DMS53 treated with DMSO at 0.1 percent for 48 hours (cell line): ENCODE measurements at regions not wholly inside any gene's neighbourhood (a gene's known extent, or its start where the extent isn't known, plus 50 kb on each side); places are given as distances from the start of the nearest gene placed in this dataset.
A peak's percentile ranks its signal among the peaks of the same experiment; 100 is the strongest.

ENCODE experiments used
- DNase-seq: peaks from one replicate; lab custom pipeline; 2025; ENCODE audit not compliant: unreplicated experiment; lab: John Stamatoyannopoulos, UW

DNA sequence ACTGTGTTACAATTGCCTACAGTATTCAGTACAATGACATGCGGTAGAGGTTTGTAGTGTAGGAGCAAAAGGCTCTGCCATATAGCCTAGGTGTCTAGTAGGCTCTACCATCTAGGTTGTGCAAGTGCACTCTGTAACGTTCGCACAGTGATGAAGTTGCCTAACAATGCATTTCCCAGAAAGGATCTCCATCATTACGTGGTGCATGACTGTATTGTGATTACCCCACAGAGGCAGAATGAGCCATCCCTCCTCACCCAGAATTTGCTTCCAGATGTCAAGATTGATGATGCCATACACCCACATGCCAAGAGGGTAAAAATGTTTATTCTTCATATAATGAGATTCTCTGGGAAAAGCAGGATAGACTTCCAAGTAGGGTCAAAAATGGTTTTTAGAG, 199.3 kb upstream of the CTTNBP2NL start:
- DNase-seq, result no peak

DNA sequence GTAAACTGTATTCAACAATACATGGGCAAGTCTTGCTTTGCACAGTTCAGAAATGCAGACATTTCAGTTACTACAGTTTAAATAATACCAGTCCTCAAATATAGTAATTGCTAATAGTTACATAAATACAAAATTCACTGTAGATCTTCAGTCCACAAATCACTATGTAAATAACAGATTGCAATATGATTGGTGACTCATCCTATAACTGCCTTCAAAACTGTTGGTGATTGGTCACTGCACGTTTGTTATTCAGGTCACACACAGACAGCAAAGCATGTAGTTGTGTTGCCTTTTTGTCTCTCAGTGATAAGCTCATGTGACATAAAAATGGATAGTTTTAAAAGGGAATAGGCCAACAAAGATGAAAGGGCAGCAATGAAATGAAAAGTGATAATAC, 186.5 kb upstream of the CTTNBP2NL start:
- DNase-seq, result no peak

DNA sequence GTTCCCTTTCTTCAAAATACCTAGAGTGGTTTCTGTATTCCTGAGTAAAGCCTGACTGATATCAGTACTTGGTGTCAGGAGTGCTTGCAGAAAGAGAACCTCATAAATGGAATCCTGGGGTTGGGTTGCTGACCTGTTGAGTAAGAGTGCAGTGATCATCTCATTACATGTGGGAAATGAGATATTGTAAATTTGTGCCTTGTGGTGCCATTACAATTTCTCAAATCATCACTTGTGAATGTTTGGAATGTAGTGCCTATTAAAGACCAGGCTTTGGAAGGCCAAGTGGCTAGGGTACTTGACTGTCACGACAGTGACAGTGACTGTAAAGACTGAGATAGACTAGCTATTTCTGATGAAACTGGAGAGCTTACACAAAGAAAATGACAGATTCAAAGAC, 176.7 kb upstream of the CTTNBP2NL start:
- DNase-seq, result no peak

DNA sequence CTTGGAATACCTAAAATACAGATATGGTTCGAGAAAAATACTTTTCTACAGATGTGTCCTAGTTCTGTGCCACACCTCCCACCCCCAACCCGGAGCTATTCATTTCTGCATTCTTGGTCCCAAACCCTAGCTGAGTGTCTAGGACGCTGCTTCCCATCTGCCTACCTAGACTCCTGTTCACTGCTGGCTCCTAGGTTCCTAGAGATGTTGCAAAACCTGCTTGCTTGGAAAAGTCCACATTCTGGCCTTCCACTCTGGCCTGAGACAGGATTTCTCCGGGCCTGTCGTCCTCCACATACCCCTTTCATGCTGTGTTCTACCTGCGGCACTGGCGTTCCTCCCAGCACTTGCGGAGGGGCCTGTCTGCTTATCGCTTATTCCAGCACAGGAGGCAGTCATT, 165.8 kb upstream of the CTTNBP2NL start:
- no peak for DNase-seq

DNA sequence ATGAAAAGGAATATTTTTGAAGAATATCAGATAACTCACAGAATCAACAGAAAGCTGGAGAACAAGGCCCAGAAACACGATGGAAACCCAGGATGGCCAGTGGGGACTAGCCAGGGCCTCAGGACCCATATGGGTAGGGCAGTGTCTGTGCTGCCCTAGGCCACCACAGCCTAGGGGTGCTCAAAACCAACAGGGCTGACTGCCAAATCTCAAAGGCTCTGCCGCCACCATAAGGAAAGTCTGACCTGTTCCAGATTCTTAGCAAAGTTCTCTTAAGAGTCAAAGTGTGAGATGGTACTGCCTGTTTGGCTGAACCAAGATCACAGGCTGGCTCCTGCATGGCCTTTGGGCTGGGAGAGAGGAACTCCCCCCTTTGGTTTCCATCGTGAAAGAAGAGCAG, 164.7 kb upstream of the CTTNBP2NL start:
- DNase-seq, result no peak

DNA sequence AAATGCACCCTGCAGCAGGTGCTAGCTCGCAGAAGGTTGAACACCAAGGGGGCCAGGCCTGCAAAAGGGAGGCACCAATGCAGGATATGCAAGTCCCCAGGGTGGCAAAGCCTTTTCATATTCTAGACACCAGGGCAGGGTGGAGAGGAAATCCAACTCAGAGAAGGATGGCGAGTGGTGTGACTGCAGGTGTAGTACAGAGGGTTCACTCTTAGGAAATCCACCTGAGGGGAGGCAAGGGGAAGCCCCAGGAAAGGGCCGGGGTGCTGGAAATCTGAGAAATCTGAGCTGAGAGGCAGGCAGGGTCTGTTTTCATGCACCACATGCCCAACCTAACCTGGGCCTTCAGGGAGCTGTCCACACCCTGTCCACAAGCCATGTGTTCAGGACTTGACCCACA, 163.2 kb upstream of the CTTNBP2NL start:
- DNase-seq, result no peak

DNA sequence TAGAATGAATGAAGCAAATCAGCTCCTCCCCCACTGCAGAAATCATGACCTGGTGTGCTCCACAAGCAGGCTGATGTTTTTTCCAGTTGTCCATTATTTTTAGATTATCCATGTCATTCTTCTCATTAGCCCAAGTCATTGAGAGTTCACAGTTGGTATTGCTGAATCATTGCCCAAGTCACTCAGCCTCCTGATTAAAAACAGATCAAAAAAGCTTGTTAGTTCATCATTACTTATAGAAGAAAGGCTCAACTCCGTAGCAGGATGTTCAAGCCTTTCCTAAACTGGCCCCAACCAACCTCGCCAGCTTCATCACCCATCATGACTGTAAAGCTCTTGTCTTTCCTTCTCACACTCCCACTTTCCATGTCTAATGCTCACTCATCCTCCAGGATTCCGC, 161.3 kb upstream of the CTTNBP2NL start:
- no peak for DNase-seq

DNA sequence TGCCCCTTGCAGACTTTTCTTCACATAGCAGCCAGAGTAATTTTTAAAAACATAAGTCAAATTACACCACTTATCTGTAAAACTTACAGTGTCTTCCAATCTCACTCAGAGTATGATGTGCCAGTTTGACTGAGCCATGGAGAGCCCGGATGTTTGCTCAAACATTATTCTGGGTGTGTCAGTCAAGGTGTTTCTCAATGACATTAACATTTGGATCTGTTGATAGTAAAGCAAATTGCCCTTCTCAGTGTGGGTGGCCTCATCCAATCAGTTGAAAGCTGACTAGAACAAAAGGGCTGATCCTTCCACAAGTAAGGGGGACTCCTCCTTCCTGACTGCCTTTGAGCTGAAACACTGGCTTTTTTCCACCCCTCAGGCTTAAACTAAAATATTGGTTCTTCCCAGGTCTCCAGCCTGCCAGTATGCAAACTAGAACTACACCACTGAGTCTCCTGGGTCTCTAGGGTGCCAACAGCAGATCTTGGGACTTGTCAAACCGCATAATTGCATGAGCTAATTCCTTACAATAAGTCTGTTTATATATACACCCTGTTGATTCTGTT, 157.9 kb upstream of the CTTNBP2NL start:
- DNase-seq, result no peak

DNA sequence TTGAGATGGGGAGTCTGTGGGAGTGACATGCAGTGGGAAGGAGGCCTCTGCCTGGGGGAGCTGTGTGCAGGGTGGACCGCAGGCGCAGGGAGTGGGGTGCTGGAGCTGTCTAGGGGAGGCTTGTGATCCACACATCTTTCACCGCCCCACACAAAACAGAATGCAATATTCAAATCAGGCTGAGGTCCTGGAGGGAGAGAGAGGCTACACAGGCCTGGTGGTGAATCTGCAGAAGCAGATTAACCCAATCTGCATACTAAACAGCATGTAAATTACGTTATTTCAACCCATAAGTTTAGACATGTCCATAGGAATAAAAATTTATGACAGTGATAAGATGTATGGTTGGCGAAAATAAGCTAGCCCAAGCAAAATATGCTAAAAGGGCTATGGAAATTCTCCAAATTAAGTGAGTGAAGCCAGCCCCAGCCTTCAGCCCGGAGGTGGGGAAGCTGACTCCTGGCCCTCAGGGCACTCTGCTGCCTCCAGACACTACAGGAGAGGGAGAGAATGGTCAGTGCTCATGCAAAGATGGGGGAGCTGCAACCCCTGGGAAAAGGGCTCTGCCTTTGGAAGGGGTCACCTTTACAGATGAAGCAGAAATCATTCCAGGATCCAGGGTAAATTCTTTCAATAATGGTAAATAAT, 156.2 kb upstream of the CTTNBP2NL start:
- no peak for DNase-seq

DNA sequence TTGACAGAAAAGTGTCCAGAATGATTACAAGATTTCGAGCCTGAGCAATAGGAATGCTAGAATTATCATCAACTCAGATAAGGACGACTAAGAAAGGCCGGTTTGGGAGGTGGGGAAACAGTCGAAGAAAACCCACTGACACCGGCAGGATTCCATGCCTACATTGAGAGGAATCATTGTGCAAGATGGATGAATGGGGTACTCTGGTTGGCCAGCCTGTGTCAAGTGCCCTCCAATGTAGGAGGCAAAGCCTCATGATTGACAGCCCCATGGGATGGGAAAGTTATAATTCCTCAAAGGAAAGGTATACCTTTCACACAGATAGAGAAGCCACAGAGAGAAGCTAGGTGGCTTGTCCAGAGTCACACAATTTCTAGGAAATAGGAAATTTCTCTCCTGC, 153.5 kb upstream of the CTTNBP2NL start:
- DNase-seq, result no peak

DNA sequence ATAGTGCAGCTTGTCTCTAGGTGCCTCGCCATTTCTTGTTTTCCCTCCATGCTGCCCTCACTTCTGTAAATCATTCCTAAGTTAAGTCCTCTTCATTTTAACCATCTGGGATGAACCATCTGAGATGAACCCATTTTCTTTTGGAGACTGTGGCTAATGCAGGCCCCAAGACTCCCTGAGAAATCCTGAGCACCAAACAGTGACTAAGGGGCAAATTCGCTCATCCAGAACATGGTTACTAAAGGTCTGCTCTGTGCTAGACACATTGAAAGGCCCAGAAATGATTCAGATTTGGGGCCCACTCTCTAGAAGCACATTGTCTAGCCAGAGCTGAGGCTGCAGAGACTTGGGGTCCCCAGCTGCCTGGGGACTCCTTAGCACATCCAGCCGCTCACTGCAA, 151.9 kb upstream of the CTTNBP2NL start:
- DNase-seq, result no peak

DNA sequence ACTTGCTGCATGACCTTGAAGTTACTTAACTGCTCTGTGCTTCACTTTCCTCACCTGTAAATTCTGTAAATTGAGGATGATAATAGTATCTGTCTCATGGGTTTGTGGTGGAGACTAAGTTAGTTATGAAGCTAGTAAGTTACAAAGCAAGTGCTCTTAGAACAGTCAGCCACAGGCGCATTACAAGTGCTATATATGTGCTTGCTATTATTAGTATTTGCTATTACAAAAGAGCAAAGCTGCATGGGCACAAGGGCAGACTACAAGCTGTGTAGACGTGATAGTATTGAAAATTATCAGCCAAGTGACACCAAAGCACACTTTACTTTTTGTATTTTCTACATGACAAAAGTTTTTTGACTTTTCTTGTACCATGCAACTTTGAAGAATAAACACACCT, 150.9 kb upstream of the CTTNBP2NL start:
- DNase-seq, result no peak

DNA sequence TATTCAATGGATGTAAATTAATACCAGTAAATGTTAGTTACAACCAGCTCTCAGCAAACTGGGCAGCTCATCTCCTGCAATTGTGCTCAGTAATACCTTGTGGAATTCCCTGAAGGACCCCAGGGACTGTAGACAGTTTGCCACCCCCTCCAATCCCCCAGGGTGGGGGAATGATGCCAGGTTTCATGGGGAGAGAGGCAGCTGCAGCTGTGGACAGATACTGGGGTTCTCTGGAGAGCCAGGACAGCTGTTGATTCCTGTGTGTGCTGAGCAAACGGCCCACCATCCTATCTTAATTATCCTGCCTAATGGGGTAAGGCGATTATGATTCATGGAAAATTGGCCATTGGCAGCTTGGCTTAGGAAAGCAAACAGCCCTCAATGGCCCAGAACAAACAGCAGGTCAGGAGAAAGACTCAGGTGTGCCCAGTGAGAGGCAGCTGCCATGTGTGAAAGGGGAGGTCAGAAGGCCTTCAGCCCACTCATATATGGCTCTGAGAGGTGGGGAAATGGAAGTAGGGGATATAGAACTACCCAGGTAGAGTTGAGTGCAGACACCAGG, 148.9 kb upstream of the CTTNBP2NL start:
- peak; percentile 26 for DNase-seq

DNA sequence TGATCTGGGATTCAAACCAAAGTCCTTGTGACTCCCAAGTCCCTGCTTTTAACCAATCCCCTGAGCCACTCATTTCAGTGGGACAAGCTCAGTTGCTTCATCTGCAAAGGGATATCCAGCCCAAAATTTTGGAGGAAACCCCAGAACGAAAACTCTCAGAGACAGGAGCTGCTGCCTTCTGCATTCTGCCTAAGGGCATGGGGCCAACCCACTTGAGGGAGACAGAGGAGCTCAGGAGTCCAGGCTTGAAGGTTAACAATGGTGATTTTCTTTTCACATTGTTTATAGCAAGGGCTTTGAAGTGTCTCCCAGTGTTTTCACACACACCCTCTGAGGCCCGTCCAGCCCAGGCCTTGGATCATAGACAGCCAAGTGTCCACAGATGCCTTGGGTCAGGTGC, 148.1 kb upstream of the CTTNBP2NL start:
- no peak for DNase-seq

DNA sequence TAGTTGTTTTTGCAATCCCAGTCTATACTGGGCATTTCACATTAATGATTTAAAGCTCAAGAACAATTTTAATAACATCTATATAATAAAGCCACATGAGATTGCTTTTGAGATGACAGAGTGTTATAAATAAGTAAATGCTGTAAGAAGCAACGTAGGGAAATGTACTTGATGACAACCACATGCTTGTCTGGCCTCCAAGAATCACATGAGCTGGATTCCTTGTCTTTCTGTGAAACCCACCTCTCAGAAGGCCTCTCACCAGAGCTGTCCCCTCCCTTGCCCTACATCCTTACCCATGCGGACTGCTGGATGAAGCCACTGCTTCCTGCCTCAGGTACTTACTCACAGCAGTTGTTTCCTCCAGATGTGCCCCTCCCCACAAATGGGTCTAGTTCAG, 145.1 kb upstream of the CTTNBP2NL start:
- no peak for DNase-seq

DNA sequence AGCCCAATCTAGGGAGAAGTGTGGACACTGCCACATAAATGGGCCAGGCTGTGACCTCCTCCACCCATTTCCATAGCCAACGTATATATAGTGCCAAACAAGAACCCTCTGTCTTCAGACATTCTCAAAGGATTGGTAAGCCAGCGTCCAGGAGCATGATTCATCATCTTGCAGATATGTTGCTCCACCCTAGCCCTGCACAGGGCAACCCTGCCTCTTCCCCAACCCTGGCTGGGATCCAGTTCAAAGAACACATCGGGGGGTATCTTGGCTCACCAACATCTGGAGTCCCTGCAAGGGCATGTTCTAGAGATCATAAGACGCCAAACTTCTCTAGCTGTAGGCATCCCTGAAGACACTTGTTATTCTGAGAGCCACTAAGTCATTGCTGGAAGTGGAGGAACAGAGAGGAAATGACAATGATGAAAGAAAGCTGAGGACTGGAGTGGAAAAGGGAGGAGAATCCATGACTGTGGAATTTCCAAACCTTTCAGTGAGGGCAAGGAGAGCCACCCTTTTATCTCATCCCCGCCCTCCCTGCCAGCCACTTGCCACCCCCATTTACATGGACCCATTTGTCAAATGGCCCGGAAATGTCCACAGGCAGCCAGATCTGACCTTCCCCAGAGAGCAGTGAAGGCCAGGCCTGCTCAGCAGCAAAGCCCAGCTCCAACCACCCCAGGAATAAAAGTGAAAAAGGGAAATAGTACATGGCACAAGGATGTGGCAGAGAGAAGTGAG, 144.1 kb upstream of the CTTNBP2NL start:
- DNase-seq, result no peak

DNA sequence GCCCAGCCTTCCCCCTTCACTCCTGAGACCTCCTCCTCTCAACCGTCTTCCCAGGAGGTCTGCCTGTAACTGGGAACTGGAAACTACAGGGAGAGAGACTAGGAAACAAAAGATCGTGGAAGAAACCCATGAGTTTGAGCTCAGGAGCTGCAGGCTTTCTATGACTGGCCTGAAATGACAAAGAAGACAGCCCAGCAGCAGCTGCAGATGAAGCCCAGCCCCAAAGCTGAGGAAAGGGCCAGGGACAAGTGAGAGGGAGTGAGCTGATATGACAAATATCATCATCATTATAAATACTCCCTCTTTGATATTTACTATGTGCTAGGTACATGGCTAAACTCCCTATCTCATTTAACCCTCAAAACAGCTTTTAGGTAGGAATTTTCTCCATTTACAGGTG, 142.6 kb upstream of the CTTNBP2NL start:
- DNase-seq, result no peak

DNA sequence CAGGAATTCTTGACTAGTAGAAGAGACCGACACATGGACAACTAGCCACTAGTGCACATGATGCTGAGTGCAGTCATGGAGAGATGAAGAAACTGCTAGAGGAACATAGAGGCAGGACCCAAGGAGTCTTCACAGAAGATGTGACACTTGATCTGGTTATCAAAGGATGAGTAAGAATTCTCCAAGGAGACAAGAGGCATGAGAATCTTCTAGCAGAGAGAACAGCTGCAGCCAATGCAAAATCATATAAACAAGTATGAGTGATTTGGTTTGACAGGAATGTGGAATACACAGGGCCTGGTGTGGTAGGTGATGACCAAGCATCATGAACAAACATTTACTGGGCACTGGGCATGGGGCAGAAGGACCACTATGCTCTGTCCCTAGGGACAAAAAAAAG, 140.9 kb upstream of the CTTNBP2NL start:
- DNase-seq, result no peak

DNA sequence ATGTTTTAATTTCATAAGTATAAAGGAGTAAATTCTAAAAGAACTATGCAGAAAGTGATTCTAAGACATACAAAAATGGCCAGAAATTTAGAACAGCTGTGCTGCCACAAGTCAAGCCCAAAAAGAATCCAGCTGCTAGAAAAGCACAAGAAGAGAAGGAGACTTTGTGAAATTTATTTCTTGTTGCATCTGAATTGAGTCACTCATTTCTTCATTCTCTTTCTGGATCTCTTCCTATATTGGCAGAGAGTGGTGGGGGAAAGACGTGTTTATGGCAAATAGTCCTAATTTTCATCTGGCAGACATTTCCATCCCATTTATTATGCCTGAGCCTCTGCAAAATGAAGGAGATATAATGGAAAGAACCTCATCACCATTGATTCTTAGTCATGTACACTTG, 139.6 kb upstream of the CTTNBP2NL start:
- no peak for DNase-seq

DNA sequence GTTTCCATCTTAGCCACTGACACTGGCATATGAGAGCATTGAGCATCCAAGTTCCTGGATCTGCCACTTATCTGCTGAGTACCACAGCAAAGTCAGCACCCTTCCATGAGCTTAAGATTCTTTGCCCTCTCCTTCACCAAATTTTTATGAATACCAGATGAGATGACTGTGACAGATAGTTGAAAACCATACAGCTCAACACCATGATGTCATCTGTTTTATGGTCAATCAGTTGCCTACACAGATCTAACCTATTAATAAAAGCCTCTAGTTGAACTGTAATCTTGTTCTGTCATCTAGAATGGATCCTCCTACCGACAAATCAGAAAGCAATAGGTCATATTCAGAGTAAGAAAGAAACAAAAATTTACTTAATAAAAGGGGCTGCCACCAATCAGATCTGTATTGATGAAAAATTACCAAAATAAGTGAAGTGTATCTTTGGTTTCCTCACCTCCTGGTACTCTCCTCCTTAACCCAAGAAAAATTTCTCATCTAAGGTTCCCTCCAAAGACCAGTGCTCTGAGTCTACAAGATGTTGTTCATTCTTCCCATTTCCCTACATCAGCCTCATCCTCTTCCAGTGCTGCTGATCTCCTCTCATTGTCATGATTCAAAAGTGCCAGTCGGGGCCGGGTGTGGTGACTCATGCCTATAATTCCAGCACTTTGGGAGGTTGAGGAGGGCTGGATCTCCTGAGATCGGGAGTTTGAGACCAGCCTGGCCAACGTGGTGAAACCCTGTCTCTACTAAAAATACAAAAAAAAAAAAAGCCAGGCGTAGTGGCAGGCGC, 138.8 kb upstream of the CTTNBP2NL start:
- DNase-seq, result no peak

DNA sequence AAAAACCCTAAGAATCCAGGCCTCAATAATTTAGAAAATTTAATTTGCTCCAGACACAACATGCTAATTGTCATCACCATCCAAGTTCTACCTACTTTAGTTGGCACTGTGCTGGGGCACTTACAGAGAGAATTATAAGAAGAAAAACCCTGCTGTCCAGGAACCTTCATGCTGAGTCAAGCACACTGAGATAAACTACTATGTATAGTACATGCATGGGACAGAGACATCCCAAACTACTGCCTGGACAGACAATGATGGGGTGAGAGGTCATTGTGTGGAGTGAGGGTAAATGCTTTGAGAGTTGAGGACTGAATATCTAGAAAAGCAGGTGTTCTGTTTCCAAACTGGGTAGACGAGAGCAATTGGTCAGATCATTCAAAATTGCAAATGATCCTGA, 135.3 kb upstream of the CTTNBP2NL start:
- no peak for DNase-seq

DNA sequence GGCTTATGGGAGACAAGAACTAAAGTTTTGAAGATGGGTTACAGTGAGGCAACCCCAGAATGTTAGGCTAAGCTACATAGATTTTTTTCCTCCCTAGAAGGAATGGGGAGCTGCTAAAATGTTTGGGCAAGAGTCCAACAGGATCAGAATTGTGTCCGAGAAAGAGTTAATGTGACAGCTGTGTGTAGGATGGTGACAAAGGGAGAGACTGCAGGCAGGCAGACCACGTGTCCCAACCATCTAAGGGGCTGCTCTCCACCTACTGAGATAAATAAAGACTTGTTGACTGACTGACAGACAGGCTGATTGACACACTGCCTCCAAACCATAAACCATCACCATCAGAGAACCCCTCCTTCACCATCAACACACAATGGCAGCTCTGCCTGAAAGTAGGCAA, 133.7 kb upstream of the CTTNBP2NL start:
- DNase-seq, result no peak
